ENCODE measurements at regions not wholly inside any gene's neighbourhood (a gene's known extent, or its start where the extent isn't known, plus 50 kb on each side); places are given as distances from the start of the nearest gene placed in this dataset.

DNA sequence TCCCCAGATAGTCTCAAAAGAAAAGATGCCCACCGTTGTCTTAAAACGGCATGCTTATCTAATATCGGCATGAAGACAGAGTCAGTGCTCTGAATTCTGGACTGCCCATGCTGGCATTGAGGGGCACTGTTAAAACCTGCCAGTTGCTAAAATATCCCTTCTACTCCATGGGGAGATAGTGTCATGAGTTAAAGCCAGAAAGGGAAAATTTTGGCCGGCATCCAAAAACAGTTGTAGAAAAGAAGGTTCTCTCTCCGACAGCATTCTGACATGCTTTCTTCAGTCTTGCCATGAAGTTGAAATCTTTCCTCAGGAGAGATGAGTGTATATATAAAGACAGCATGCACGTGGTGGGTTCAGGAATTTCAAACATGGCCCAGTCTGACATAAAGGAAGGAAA, 401.3 kb upstream of the PIK3C3 start:
- H3K4me2 ChIP-seq (ENCODE audit: control insufficient read depth, insufficient read depth) = no peak overlapping the region
- ATAC-seq (no peak), FAIRE-seq (no peak), DNase-seq (ENCODE audit: low read depth, low spot score) (no peak)
- no peaks in the 10 kb centered on the region for H3K4me1 ChIP-seq (ENCODE audit: control insufficient read depth, insufficient read depth, low read length)
- ChIA-PET CTCF (no interaction called here), RAD21 (ENCODE audit: unreplicated experiment) (no interaction called here), POLR2A (no interaction called here), SMC1A (ENCODE audit: uncharacterized antibody, unreplicated experiment) (no interaction called here)
- H3K27ac ChIP-seq (ENCODE audit: control insufficient read depth, insufficient read depth) = no peak overlapping the region
- intact Hi-C loops (cut with micrococcal nuclease; ENCODE audit: unreplicated experiment) = no loop called here
- WGBS (ENCODE audit: insufficient coverage, insufficient replicate concordance, low lambda C conversion rate, missing lambda C conversion rate) = 50% methylated on average over 6 of the region's 6 CpGs
- in situ Hi-C loops (cut with MboI) = no loop called here
- H3K79me2 ChIP-seq (ENCODE audit: control insufficient read depth, insufficient read depth, low read length) = no peaks in the 10 kb centered on the region
- H3K4me3 ChIP-seq = no peak overlapping the region
- H3K27me3 ChIP-seq (replicated peaks in 1 of 2; ENCODE audit: control insufficient read depth in 2 of 2, insufficient read depth in 2 of 2, low read length in 1 of 2) = no peaks in the 10 kb centered on the region
- no peak for TF ChIP-seq CBFB (IDR thresholded peaks at IDR 0.05; ENCODE audit: low read depth)
- H3K36me3 ChIP-seq (ENCODE audit: control insufficient read depth in 2 of 2, insufficient read depth in 2 of 2, low read length in 1 of 2) = no peaks in the 10 kb centered on the region
- no peak overlapping the region for H2AFZ ChIP-seq (ENCODE audit: control insufficient read depth, low read depth, low read length)
- no peaks in the 10 kb centered on the region for H4K20me1 ChIP-seq (ENCODE audit: control insufficient read depth, insufficient read depth)
- BruUV-seq (replicated peaks) = no TSS peak
- H3K9me3 ChIP-seq (replicated peaks; ENCODE audit: control insufficient read depth, insufficient read depth, low read length) = no peaks in the 10 kb centered on the region
- no peak overlapping the region for H3K9ac ChIP-seq (ENCODE audit: control insufficient read depth, insufficient read depth, low read length)

DNA sequence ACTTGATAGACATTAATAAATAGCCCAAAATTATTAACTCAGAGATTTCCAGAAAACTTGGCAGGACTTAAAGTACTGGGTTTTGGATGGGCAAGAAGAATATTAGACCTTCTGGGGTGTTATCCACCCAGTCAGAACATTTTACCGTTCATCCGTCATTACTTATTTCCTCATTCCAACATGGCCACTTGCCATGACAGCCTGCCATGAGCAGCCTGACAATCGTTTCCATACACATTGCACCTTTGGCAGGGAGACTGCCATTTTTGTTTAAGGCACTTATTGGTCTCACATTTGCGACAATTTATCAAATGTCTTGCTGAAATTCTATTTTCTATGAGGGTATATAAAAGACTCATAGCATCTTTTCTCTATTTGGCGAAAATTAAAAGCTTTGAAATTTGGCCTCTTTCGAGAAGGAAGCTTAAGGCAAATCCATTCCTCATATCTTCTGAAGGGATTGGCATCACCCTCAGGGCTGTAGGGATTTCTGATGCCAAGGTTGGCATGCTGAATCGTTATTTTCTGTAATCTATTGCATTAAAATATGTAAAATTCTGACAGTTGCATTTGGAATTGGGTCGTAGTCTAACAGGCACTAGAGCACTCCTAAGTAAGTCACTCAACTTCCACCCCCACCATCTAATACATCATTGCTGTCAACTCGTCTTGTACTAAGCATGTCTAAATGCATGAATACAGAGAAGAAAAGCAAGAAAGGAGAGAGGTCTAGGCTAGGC, 406.3 kb upstream of the PIK3C3 start:
- RAD21 ChIA-PET (ENCODE audit: unreplicated experiment) = no interaction called here
- Histone ChIP-seq H3K27ac (ENCODE audit: control insufficient read depth, insufficient read depth) (no peak overlapping the region), H3K9ac (ENCODE audit: control insufficient read depth, insufficient read depth, low read length) (no peak overlapping the region), H3K4me1 (ENCODE audit: control insufficient read depth, insufficient read depth, low read length) (no peaks in the 10 kb centered on the region), H3K4me3 (no peak overlapping the region), H3K4me2 (ENCODE audit: control insufficient read depth, insufficient read depth) (no peak overlapping the region), H3K9me3 (replicated peaks; ENCODE audit: control insufficient read depth, insufficient read depth, low read length) (no peaks in the 10 kb centered on the region), H2AFZ (ENCODE audit: control insufficient read depth, low read depth, low read length) (no peak overlapping the region), H4K20me1 (ENCODE audit: control insufficient read depth, insufficient read depth) (no peaks in the 10 kb centered on the region), H3K36me3 (ENCODE audit: control insufficient read depth in 2 of 2, insufficient read depth in 2 of 2, low read length in 1 of 2) (no peaks in the 10 kb centered on the region), H3K27me3 (replicated peaks in 1 of 2; ENCODE audit: control insufficient read depth in 2 of 2, insufficient read depth in 2 of 2, low read length in 1 of 2) (no peaks in the 10 kb centered on the region), H3K79me2 (ENCODE audit: control insufficient read depth, insufficient read depth, low read length) (no peaks in the 10 kb centered on the region)
- BruUV-seq (replicated peaks) = no TSS peak
- SMC1A ChIA-PET (ENCODE audit: uncharacterized antibody, unreplicated experiment) = no interaction called here
- no peak for TF ChIP-seq MTA3 (IDR thresholded peaks at IDR 0.05; ENCODE audit: borderline replicate concordance, low read length)
- TF ChIP-seq NR2C2 (IDR thresholded peaks at IDR 0.05; ENCODE audit: borderline replicate concordance, control insufficient read depth, insufficient read length, low read depth) = no peak
- no peak for TF ChIP-seq SPI1 (IDR thresholded peaks at IDR 0.05; ENCODE audit: borderline replicate concordance, insufficient read depth, low read depth, low read length)
- POLR2A ChIA-PET = no interaction called here
- no peak for ATAC-seq
- intact Hi-C loops (cut with micrococcal nuclease; ENCODE audit: unreplicated experiment) = no loop called here
- CTCF ChIA-PET = no interaction called here
- DNase-seq (ENCODE audit: low read depth, low spot score) = no peak
- in situ Hi-C loops (cut with MboI) = no loop called here
- FAIRE-seq = no peak
- 18% methylated on average over 9 of the region's 9 CpGs for WGBS (ENCODE audit: insufficient coverage, insufficient replicate concordance, low lambda C conversion rate, missing lambda C conversion rate)

Data from GM12878 (cell line).